Pancreas (tissue), 10 donors: ENCODE measurements at regions not wholly inside any gene's neighbourhood (a gene's known extent, or its start where the extent isn't known, plus 50 kb on each side); places are given as distances from the start of the nearest gene placed in this dataset.

ENCODE experiments used
- ATAC-seq, 4 donors: fragments of 200-7000 bp; cut with Tn5 transposase; one replicate each; pipeline versions ENCODE4 v1.8.0 to v1.9.1; 2020; ENCODE audit warnings: mild to moderate bottlenecking in 4 of 4, moderate library complexity in 4 of 4
- DNase-seq, 6 donors: peaks; one replicate each; pipeline ENCODE4 v3.0.0-alpha.2; 2020
- FAIRE-seq: peaks from 2 replicates; lab custom pipeline; 2012; peaks lifted over from hg19 to GRCh38; lab: Jason Lieb, UNC
- H3K27ac ChIP-seq, 4 donors: fragments of 200-600 bp; sonication (generic); 1 replicate in 3 of 4; 2 replicates in 1 of 4; pipeline versions ENCODE4 v1.5.0 to v1.8.0; 2020
- H3K27me3 ChIP-seq, 4 donors: fragments of 200-600 bp; one replicate each; pipeline ENCODE4 v1.8.0; 2021
- H3K36me3 ChIP-seq, 3 donors: fragments of 200-600 bp; sonication (generic) in 1 of 3; one replicate each; pipeline versions ENCODE4 v1.5.0 to v1.8.0; 2020 to 2021
- H3K4me1 ChIP-seq, 3 donors: fragments of 200-600 bp; one replicate each; pipeline ENCODE4 v1.8.0; 2021
- H3K4me3 ChIP-seq, 4 donors: fragments of 200-600 bp; sonication (generic) in 2 of 4; one replicate each; pipeline versions ENCODE4 v1.5.0 to v1.8.0; 2020 to 2021
- H3K9me3 ChIP-seq, 4 donors: fragments of 200-600 bp; one replicate each; pipeline ENCODE4 v1.8.0; 2021
- CTCF ChIP-seq, 4 donors: fragments of 200-600 bp; sonication (generic) in 3 of 4; IDR thresholded peaks; one replicate each; pipeline versions ENCODE4 v1.5.0 to v1.8.0; 2021; ENCODE audit warnings: antibody characterized with exemption in 4 of 4
- WGBS, 2 donors: extraction: QIAGEN DNeasy Blood & Tissue Kit; methylation state at CpG; one replicate each; pipeline ENCODE4 v1.1.7; 2013; 5-methylcytosine and 5-hydroxymethylcytosine counted together
- intact Hi-C, 3 donors: fragments of 100-400 bp; cut with DNase I; formaldehyde crosslinking; loops; one replicate each; pipeline versions ENCODE4 v1.11.1 to v1.14.2; 2022
- donor health status: healthy with polysubstance abuse.
- donor health status: DM: no; HTN: no; CAD: no; lungs with moderate emphysema.
- donor health status: DM: no; HTN: no; CAD: no.
- donor health status: control.
- donor health status: control.
- donor health status: Bipolar disorder and iron deficiency.
- donor health status: DM: yes; HTN: yes; CAD: no.
- donor health status: DM: no; HTN: no; CAD: no.
- donor health status: DM: no; HTN: no; CAD: no.
- donor health status: DM: yes; HTN: yes; CAD: no.

- Histone ChIP-seq H3K27me3 (no peaks in the 10 kb centered on the region), H3K9me3 (no peaks in the 10 kb centered on the region), H3K4me3 (no peak overlapping the region), H3K36me3 (no peaks in the 10 kb centered on the region), H3K4me1 (no peaks in the 10 kb centered on the region), H3K27ac (no peak overlapping the region)
- TF ChIP-seq CTCF (IDR thresholded peaks at IDR 0.05): no peak
- intact Hi-C loops: no loop called here
- ATAC-seq (no peak), FAIRE-seq (no peak), DNase-seq (no peak)
- 23 to 31% methylated on average over 6 of the region's 6 CpGs for WGBS, 2 donors
These were observed 79.4 kb downstream of the S1PR1 start for GRCh38 chr1:101316256-101316655.

- no peak for FAIRE-seq
- intact Hi-C loops: no loop called here
These were observed 80.0 kb downstream of the S1PR1 start for GRCh38 chr1:101316799-101317198.

GRCh38 chr1:101317590-101317989 is 80.8 kb downstream of the S1PR1 start:
- no peak for FAIRE-seq
- 93 to 94% methylated on average over 3 of the region's 3 CpGs for WGBS, 2 donors
- intact Hi-C loops: no loop called here
- H3K4me1 ChIP-seq: no peaks in the 10 kb centered on the region
- H3K9me3 ChIP-seq: no peaks in the 10 kb centered on the region
- no peak overlapping the region for H3K4me3 ChIP-seq
- no peak for ATAC-seq
- no peak for DNase-seq
- TF ChIP-seq CTCF (IDR thresholded peaks at IDR 0.05): no peak
- no peak overlapping the region for H3K27ac ChIP-seq
- H3K27me3 ChIP-seq: no peaks in the 10 kb centered on the region
- no peaks in the 10 kb centered on the region for H3K36me3 ChIP-seq

More at GRCh38 chr1:101316799-101317198, 80.0 kb downstream of the S1PR1 start:
- TF ChIP-seq CTCF (IDR thresholded peaks at IDR 0.05): no peak
- no peaks in the 10 kb centered on the region for H3K36me3 ChIP-seq
- H3K4me3 ChIP-seq: no peak overlapping the region
- no peak for DNase-seq
- H3K27ac ChIP-seq: no peak overlapping the region
- H3K9me3 ChIP-seq: no peaks in the 10 kb centered on the region
- 18 to 21% methylated on average over 4 of the region's 4 CpGs for WGBS, 2 donors
- no peaks in the 10 kb centered on the region for H3K27me3 ChIP-seq
- H3K4me1 ChIP-seq: no peaks in the 10 kb centered on the region
- no peak for ATAC-seq

GRCh38 chr1:101323535-101323934 is 86.7 kb downstream of the S1PR1 start:
- FAIRE-seq (no peak), ATAC-seq (no peak), DNase-seq (no peak)
- Histone ChIP-seq H3K4me1 (no peaks in the 10 kb centered on the region), H3K27ac (no peak overlapping the region), H3K4me3 (no peak overlapping the region), H3K27me3 (peaks cover 0 to 5% (median 0%) of the 10 kb centered on the region in 4 donors), H3K36me3 (no peaks in the 10 kb centered on the region), H3K9me3 (no peaks in the 10 kb centered on the region)
- intact Hi-C loops: no loop called here
- WGBS, 2 donors: 30 to 85% methylated on average over 1 of the region's 1 CpG
- TF ChIP-seq CTCF (IDR thresholded peaks at IDR 0.05): no peak

DNA sequence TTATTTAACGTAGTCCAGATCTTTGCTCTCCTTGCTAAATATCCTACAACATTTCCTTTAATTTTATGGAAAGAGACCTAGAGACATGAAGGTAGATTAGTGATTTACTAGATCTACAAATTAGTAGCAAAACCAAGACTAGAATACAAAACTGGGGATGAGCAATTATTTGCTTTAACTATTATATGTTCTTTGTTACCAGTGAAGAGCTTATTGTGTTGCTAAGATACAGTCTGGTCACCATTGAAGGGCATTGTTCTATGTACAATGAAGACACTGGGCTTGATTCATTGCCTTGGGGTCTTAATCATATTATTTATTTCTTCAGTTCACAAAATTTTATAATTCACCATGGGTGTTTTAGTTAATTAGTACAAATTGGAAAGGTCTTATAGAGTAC is 88.3 kb downstream of the S1PR1 start:
- no peak overlapping the region for H3K4me3 ChIP-seq
- no peaks in the 10 kb centered on the region for H3K9me3 ChIP-seq
- DNase-seq: no peak
- no peak for ATAC-seq
- H3K36me3 ChIP-seq: no peaks in the 10 kb centered on the region
- H3K4me1 ChIP-seq: no peaks in the 10 kb centered on the region
- WGBS, 2 donors: 43 to 70% methylated on average over 1 of the region's 1 CpG
- TF ChIP-seq CTCF (IDR thresholded peaks at IDR 0.05): no peak
- H3K27me3 ChIP-seq: peaks cover 0 to 5% (median 0%) of the 10 kb centered on the region in 4 donors
- intact Hi-C loops: no loop called here
- no peak for FAIRE-seq
- H3K27ac ChIP-seq: no peak overlapping the region
